SIG-M5 treated with dmso at 0.1 percent for 504 hours (cell line): ENCODE measurements at regions not wholly inside any gene's neighbourhood (a gene's known extent, or its start where the extent isn't known, plus 50 kb on each side); places are given as distances from the start of the nearest gene placed in this dataset.

ENCODE experiments used
- DNase-seq: peaks from one replicate; lab custom pipeline; 2025; ENCODE audit not compliant: unreplicated experiment; lab: John Stamatoyannopoulos, UW

GRCh38 chr6:141688916-141689315 is 443.8 kb upstream of the GJE1 start:
- no peak for DNase-seq

DNA sequence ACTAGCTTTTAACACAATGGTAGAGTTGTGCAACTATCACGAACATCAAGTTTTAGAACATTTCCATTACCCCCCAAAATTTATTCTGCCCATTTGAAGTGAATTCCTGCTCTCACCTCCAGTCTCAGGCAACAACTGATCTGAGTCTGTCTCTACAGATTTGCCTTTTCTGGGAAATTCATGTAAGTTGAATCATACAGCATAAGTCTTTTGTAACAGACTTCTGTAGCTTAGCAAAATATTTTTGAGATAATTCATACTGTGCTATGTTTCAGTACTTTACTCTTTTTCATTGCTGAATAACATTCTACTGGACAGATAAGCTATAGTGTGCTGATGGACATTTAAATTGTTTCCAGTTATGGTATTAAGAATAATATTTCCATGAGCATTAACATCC is 447.3 kb upstream of the GJE1 start:
- no peak for DNase-seq

DNA sequence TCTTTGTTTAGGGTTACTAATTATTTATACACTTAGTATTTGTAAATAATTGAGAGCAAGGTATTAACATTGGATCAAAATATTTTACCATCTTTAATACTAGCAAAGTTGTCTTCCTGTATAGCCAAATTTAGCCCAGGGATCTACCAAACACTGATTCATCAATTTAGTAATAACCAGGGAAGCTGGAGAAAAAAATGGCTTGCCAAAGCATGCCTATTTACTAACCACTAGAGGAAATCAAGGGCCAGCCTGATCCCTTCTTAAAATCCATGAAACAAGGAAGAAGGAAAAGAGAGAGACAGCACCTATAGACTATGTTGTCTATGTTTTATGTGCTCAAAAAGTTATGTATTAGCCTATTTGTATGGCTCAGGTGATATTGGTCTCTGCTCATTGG is 450.3 kb upstream of the GJE1 start:
- DNase-seq, result no peak

- DNase-seq, result peak; percentile 52
Measured at GRCh38 chr6:141677598-141678211, 455.0 kb upstream of the GJE1 start.

DNA sequence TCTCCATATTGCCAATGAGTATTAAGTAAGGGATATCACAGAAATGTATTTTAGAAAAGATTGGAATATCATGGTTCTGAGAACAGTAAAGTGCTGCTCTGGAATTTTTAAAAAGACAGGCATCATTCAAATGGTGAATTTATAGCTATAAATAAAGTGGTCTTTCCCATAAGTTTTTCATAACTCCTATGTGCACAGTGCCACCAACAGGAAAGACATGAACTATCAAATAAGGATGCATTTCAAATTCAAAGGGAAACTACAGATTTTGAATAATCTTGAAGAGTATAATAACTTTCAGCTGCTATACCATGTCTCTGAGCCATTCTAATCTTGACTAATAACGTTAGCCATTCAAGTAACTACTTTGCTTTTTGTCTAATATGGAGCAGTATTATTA is 456.8 kb upstream of the GJE1 start:
- DNase-seq, result no peak

- no peak for DNase-seq
Measured at GRCh38 chr6:141669141-141669540, 463.6 kb upstream of the GJE1 start.

GRCh38 chr6:141667580-141668309 is 465.0 kb upstream of the GJE1 start:
- DNase-seq, result no peak

DNA sequence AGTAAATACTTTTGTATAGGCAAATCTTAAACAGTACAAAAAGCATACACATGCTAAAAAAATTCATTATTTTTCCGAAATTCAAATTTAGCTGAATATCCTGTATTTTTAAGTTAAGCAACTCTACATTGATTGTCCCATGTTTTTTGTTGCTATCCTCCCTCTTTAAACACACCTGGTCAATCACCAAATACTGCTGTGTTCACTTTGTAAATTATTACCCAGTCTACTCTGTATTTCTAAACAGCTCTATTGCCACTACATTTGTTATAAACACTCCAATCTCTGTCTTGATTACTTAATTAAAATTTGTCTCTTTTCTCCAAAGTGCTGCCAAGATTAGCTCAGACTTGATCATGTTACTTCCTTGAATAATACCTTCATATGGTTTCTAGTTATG is 466.5 kb upstream of the GJE1 start:
- no peak for DNase-seq

- DNase-seq, result no peak
Measured at GRCh38 chr6:141664744-141665143, 468.0 kb upstream of the GJE1 start.

DNA sequence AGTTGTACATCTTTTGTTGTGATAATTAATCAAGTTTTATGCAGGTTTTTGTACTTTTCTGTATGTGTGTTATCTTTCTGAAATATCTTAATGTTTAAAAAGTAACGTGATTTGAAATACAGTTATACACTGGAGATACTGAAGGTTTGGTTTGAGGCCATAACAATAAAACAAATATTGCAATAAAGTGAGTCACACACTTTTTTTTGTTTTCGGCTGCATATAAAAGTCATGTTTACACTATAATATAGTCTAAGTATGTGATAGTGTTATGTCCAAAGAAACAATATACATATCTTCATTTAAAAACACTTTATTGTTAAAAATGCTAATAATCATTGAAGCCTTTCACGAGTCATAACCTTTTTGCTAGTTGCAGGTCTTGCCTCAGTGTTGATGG is 473.1 kb upstream of the GJE1 start:
- DNase-seq, result no peak

DNA sequence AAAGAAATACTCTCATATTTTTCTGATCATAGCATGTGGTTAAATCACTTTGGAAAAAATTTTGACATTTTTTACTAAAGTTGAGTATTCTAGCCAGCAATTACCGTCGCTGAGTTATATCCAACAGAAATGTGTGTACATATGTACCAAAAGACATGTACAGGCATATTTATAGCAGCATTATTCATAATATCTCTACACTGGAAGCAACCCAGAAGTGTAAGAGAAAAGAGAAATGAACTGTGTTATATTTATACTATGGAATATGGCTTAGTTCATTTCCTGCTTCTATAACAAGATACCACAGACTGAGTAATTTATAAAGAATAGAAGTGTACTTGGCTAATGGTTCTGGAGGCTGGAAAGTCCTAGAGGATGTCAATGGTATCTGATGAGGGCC is 474.0 kb upstream of the GJE1 start:
- no peak for DNase-seq

DNA sequence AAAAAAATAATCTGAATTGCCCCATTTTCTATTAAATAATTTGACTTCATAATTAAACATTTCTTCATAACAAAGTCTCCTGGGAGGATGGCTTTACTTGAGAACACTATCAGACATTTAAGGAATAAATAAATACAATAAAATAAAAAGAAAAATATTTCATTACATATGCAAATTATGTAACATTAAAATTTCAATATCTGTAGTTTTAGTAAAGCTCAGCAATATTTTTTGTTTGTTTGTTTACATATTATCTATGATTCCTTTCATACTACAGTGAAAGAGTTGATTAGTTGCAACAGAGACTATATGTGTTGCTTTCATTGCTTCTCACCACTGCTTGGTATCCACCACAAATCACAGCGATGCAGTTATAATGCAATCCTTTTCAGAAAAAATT is 474.9 kb upstream of the GJE1 start:
- DNase-seq, result no peak

DNA sequence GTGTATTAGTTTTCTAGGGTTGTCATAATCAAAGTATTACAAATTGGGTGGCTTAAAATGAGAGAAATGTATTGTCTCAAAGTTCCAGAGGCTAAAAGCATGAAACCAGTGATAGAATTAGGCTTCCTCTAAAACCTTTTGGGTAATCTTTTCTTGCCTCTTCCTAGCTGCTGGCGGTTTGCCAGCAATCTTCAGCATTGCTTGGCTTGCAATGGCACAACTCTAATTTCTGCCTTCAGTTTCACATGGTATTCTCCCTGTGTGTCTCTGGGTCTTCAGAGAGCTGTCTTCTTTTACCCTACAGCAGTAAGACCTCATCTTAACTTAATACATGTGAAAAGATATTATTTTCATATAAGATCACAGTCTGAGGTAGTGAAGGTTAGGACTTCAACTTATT is 479.1 kb upstream of the GJE1 start:
- peak; percentile 5 for DNase-seq

DNA sequence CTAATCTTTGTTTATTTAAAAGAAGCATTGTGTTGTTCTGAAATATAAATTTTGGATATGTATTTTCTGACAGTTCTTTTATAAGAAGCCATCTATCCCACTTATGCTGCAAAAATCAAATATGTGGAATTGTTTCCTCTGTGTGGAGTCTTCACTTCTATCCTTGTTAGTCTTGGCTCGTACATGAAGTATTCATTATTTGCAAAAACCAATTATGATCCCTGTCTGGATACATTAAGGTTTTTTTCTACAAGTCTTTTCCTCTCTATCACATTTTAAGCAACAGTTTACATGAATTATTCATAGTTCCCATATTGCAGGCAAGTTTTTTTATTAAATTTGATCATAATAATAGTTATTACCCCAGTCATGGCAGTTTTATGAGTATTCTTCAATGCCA is 490.8 kb upstream of the GJE1 start:
- no peak for DNase-seq

- DNase-seq, result no peak
Measured at GRCh38 chr6:141641406-141641805, 491.3 kb upstream of the GJE1 start.

- no peak for DNase-seq
Measured at GRCh38 chr6:141635621-141636020, 497.1 kb upstream of the GJE1 start.

DNA sequence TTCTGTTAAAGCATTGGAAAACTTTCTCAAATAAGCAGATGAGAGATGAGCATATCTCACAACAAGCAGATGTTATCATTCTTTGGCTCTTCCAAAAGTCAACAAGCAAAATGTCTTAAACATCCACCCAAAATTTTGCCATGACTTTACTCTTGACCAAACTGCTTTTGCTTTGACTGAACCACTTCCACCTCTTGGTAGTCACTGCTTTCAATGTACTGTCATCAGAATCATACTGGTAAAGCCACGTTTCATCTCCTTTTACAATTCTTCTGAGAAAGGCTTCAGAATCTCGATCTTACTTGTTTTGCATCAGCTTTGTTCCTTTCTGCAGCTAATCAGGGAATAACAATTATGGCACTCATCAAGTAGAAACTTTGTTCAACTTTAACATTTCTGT is 498.5 kb upstream of the GJE1 start:
- no peak for DNase-seq

DNA sequence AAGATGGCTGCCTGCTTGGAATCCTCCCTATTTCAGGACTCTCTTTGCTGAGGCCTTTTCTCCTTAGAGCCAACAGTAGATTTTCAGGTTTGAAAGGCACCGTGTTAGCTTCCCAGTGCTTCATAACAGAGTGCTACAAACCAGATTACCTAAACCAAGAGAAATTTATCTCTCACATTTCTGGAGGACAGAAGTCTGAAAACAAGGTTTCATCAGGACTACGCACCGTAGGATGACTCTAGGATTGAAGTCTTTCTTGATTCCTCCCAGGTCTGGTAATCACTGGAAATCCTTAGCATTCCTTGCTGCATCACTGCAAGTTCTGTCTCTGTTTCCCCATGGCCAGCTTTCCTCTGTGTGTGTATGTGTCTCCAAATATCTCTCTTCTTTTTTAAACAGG is 508.4 kb upstream of the GJE1 start:
- DNase-seq, result no peak

DNA sequence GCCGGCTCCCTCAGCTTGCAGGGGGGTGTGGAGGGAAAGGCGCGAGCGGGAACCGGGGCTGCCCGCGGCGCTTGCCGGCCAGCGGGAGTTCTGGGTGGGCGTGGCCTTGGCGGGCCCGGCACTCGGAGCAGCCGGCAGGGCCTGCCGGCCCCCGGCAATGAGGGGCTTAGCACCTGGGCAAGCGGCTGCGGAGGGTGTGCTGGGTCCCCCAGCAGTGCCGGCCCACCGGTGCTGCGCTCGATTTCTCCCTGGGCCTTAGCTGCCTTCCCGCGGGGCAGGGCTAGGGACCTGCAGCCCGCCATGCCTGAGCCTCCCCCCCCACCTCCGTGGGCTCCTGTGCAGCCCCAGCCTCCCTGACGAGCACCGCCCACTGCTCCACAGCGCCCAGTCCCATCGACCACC is 514.5 kb upstream of the GJE1 start:
- DNase-seq, result no peak

- no peak for DNase-seq
Measured at GRCh38 chr6:141610741-141611140, 522.0 kb upstream of the GJE1 start.

GRCh38 chr6:141607956-141608355 is 524.8 kb upstream of the GJE1 start:
- no peak for DNase-seq

DNA sequence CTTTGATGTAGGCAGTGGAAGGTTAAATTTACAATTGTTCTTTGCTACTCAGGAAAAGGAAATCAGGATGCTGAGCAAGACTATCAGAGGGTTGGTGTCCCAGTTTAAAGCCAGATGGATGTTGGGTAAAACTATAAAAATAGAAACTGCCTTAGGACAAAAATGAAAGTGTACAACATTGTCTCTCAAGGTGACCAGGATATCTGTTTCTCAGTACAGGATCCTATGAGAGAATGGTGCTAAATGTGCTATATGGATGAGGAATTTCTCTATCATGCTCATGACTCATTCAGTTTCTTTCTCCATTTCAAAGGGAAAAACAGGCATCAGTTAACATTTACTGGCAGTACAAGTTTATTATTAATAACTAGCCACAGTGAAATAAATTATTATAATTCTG is 534.2 kb upstream of the GJE1 start:
- DNase-seq, result no peak

- no peak for DNase-seq
Measured at GRCh38 chr6:141594874-141595273, 537.9 kb upstream of the GJE1 start.
